NCI-H69 (cell line): ENCODE measurements at regions not wholly inside any gene's neighbourhood (a gene's known extent, or its start where the extent isn't known, plus 50 kb on each side); places are given as distances from the start of the nearest gene placed in this dataset.
A peak's percentile ranks its signal among the peaks of the same experiment; 100 is the strongest.

Experiments
- DNase-seq: peaks from one replicate; lab custom pipeline; 2025; lab: John Stamatoyannopoulos, UW

DNA sequence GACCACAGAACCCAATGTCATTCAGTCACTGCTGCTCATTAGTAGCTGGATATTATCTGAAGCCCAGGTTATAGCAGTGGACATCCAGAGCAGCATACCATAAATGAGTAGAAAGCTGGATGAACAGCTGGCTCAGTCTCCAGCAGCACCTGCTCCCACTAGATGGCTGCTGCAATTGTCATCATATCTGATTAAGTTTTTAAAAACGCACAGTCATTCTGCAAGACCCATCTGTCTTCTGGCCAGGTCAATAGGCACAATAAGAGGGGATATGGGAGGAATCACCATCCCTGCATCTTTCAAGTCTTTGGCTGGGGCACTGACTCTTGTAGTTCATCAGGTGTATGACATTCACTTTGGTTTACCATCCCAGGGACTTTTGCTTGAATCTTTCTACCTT, 55.1 kb upstream of the XDH start:
- DNase-seq, result no peak

DNA sequence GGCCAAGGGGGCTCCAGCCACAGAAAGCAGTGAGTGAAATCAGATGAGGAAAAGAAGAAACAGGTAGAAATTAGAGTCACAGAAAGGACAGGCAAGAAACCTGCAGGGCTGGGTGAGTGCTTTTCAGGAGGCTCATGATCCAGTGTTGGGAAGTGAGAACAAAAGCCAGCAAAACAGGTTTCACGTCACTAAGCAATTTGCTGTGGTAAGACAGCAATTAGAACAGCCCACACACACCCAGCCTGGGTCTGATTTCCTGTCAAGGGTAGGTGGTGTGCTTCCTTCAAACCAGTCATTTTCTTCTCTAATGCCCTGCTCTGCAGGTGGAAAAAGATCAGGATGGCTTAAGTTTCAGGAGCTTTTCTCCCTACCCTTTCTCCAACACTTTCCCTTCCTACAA, 52.9 kb upstream of the XDH start:
- peak; percentile 12 for DNase-seq
